ENCODE measurements at regions not wholly inside any gene's neighbourhood (a gene's known extent, or its start where the extent isn't known, plus 50 kb on each side); places are given as distances from the start of the nearest gene placed in this dataset.

- no peak for TF ChIP-seq CTCF (conservative IDR thresholded peaks at IDR 0.05 in 1 of 2, IDR thresholded peaks at IDR 0.05 in 1 of 2; ENCODE audit: extremely low read depth in 1 of 2, insufficient read depth in 1 of 2, low read depth in 1 of 2, low read length in 2 of 2)
- TF ChIP-seq EZH2 (IDR thresholded peaks at IDR 0.05; ENCODE audit: borderline replicate concordance, low read length), result no peak
These were observed 320.3 kb upstream of the CLINT1 start for GRCh38 chr5:158179271-158179670.
